ENCODE measurements at regions not wholly inside any gene's neighbourhood (a gene's known extent, or its start where the extent isn't known, plus 50 kb on each side); places are given as distances from the start of the nearest gene placed in this dataset.

DNA sequence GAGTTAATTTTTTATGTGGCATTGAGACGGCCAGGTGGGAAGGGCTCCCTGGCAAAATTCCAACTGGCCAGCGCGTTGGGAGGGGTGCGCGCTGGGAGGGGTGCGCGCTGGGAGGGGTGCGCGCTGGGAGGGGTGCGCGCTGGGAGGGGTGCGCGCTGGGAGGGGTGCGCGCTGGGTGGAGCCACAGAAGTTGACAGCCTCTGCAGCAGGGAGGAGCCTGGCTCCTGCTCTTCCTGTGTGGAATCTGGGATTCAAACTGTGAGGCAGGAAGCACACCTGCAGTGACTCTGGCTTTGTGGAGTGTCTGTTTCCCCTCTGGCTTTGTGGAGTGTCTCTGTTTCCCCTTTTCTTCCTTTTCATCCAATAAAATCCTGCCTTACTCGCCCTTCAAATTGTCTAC, 147.9 kb upstream of the CBLN2 start:
- peak in 1 of 3 donors; percentile 7 for DNase-seq

DNA sequence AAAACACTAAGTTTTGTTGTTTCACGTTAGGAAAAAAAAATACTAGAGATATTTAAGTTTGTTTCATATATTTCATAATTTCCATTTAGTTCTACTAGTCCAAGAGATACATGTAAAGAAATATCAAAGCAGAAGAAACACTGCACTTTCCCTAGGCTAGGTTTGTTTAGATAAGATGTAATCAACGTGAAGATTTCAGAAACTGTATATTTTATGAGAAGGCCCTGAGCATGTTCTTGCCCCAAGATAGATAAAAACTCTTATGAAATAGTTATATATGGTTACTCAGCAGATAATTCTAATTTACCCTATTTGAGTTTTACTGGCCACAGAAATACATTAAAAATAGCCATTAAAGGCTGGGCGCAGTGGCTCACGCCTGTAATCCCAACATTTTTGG, 143.6 kb upstream of the CBLN2 start:
- DNase-seq, result no peak

DNA sequence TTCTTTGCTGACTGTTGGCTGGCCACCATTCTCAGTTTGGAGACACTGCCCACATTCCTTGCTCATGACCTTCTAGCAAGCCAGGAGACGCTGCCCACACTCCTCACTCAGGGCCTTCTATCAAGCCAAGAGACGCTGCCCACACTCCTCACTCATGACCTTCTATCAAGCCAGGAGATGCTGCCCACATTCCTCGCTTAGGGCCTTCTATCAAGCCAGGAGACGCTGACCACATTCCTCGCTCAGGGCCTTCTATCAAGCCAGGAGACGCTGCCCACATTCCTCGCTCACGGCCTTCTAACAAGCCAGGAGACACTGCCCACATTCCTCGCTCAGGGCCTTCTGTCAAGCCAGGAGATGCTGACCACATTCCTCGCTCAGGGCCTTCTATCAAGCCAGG, 131.3 kb upstream of the CBLN2 start:
- no peak for DNase-seq

DNA sequence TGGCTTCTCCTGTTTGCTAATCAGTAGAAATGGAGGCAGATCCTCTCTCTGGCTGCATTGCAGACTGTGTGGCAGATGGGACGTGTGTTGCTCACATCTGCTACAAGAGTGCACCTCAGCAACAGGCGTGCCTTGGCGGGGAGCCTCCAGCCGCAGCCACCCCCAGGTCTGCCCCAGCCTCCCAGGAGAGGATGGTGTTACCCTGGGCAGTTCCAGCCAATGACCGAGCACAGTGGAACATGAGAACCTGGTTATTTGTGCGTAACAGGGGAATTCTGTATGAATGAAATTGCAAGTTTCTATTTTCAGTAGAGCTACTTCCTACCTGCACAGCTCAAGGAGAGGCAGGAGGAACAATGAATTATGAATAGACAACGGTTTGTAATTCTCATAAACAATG, 130.6 kb upstream of the CBLN2 start:
- peak in 1 of 3 donors; percentile 1 for DNase-seq

DNA sequence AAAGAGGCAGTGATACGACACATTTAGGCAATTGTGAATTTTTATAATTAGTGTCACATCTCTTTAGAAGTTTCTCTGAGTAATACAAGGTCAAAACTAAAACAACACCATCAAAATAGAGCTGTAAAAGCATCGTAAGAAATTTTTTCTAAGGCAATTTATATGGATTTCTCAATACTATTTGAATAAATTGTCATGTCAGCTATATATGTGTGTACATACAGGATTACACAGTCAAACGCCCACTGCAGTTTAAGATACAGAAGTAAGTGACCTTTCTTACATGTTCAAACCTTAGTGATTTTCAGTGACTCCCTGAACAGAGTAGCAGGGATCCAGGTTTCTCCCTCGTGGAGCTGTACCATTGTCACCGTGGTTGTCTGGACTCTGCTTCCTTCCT, 129.1 kb upstream of the CBLN2 start:
- DNase-seq, result no peak

DNA sequence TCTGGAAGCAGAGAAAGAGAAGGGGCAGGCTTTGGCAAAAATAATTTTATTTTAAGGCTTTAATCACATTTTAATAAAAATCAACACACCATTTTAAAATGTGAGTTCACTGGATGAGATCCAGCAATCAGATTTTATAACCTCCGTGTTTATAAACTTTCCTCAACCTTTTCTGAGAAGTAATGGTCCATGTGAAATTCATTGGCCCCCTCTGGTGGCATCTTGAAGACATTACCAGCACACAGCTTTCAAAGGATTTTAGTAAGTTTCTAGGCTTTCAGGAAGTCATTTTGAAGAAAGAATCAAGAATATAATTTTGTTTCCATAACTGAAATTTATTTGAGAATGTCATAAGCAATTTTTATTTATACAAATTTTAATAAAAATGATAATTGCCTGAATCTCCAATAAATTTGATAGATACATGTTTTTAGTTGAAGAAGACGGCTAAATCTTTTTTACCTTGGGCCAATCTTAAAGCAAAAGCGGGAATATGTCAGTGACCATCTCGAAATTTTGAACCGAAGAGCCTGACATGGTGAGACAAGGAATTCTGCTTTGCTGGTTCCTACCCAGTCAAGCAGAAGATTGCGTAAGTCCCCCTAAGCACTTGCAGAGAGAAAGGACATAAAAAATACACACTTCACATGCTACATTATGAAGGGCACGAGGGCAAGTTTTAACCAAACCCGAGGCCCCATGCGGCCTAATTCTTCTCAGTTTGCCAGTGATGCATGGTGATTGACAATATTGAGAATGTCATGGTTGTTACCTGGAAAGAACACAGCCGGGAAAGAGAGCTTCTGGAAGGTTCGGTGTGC, 128.4 kb upstream of the CBLN2 start:
- DNase-seq, result peak; percentile 7 to 22 (median 8)

DNA sequence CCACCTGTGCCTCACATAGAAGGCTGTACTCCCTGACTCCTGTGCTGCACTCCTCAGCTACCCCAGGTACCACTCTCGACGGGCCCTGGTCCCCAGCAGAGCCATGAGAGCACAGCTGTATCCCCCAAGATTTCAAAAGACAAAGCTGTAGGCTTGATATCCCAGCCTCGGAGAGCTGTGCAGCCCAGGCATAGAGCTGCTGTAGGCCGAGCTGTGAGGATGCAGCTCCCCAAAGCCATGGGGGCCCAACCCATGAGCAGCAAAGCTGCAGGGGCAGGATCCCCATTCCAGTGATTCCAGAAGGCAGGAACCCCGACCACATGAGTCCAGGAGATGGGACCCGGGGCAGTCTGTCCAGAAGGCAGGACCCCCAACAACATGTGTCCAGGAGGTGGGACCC, 123.8 kb upstream of the CBLN2 start:
- DNase-seq, result no peak

DNA sequence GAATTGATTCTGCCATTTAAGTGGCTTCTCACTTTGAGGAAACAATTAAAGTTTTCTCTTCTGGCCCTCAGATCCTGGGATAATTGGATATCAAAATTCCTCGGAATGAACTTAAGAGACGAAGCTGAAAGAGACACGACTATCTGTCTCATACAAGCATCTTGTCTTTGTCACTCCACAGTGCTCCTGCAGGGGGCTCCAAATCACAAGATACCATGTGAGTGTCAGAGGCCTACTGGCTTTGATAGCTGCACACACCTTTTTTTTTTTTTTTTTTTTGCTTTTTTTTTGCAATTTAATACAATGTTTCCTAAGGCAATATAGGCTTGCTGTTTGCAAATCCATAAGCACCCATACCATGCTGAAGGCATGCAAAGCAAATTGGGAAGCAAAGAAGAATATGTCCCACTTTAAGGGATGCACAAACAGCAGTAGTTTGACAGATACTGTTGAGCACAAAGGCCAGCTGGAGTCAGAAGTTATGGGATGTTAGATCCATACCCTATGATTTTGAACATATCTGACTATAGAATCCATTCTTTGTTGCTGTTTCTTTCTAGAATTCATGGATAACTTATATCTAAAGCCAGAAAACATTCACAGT, 109.0 kb upstream of the CBLN2 start:
- DNase-seq, result peak in 1 of 3 donors; percentile 2

DNA sequence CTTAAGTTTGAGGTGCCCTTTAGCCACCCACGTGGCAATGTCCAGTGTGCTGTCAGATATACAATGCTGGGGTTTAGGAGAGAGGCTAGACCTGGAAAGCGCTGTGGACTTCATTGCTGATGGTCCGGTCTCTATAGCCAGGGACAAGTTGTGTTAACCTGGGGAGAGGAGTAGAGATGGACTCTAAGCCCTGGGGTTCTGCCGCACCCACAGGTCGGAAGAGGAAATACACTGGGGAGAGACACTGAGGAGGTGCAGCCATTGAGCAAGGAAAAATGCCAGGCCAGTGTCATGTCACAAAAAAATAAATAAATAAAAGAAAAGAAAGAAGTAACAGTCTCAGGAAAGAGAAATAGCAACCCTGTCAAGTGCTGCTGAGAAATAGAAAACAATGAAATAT, 106.9 kb upstream of the CBLN2 start:
- DNase-seq, result no peak

DNA sequence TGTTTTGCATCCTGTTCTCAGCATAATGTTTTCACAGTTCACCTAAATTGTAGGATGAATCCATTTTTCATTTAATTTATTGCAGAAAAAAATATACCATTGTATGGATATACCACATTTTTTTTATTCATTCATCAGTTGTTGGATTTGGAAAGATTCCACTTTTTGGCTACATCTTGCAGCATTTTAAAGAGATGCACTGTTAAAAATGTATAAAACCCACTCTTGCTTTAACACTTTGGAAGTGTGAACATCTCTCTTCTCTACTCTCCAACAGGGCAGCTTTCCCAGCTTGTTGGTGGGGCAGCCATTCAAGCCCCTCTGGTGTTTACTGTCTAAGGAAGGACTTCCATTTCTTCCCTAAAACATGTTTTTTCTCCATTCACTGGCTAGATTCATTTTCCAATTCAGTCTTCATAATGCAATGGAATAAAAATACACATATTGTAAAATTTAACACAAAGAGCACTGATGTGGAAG, 104.4 kb upstream of the CBLN2 start:
- no peak for DNase-seq

DNA sequence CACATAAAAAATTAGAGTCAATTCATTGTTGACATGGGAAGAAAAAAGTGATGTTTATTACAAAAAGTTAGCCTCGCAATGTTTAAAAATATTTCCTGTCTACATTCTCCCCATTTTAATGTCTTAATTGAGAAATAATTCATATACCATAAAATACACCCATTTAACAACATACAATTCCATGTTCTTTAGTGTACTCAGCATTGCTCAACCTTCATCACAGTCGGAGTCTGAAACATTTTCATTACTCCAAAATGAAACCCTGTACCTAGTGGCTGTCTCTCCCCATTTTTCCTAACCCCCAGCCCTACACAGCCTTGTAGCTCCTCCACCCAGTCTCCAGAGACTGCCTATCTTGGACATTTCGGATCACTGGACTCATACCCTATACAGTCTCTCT, 103.9 kb upstream of the CBLN2 start:
- no peak for DNase-seq

DNA sequence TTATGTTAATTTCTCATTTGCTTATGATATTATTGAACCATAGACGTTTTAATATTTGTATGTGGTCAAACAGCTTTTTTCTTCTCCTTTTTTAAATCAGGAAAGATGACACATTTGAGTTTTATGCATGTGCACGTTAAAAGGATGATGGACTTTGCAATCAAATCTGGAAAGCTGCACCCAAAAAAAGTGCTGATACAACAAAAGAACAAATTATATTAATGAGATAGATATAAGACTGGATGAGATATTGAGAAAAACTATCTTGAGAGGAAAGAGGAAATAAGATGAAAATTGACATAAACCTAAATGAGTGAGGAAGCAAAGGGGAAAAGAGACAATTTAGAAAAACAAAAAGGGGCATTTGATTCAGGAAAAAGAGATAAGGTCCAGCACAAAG, 96.4 kb upstream of the CBLN2 start:
- no peak for DNase-seq

DNA sequence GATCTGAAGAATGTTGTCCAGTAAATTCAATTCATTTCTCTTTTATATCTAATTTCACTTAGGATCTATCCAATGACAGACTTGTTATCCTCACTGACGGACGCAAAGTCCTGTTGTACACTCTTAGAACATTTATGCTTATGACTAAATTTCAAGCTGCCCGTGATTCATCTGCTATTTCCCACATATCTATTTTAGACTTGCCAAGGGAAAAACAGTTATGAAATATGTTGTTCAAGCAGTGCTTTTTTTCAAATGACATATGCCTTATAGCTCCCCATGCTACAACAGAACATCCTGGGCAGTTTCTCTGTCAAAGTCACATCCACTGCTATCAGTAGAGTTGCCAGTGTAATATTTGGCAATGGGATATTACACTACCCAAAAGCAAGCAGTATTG, 94.2 kb upstream of the CBLN2 start:
- DNase-seq, result no peak

DNA sequence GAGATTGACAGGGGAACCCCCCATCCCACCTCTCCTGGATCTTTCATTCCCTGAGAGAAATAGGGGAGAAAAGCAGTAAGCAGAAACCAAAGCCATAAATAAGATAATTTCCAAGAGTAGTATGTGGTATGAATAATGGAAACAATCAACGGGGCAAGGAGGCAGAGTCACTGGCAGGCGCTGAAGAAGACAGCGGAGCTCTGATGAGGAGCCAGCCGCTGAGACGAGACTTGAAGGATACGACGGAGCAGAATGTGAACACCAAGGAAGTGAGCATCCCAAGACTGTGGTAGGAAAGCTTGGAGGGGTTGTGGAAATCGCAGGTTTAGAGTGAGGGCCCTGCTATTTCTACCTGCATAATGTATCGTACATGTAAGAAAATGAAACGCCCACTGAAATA, 93.6 kb upstream of the CBLN2 start:
- DNase-seq, result no peak

DNA sequence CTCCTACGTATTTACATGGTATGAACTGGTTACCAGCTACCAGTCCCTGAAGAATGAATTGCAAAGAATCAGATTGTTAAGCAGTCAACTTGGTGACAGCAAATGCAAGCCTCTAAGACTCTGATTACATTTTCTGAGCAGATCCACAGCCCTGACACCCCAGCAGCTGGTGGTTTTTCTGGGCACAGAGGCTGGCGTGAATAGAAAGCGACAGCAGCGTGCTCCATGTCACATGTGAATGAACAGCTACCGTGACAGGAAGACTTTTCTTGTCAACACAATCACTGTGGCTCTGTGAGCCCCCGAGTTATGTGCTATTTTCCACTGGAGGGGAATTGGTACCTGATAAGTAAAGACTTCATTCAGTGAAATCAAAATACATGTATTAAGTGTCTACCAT, 93.2 kb upstream of the CBLN2 start:
- DNase-seq, result no peak

DNA sequence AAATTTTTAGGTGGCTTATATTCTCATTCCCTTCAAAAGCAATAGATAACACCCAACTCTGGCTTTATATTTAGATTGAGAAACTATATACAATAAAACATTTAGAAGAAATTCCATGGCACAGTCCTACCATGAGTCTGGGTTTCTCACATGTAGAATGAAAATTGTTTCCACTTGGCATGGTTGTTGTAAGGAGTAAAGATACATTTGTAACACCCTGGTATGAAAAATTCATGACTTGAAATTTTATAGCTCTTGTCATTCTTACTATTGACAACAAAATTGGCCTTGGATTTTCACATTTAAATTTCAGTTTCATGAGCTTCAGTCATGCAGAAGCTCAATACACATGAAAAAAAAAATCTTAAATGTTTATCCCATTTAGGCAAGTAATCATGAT, 92.5 kb upstream of the CBLN2 start:
- DNase-seq, result no peak

DNA sequence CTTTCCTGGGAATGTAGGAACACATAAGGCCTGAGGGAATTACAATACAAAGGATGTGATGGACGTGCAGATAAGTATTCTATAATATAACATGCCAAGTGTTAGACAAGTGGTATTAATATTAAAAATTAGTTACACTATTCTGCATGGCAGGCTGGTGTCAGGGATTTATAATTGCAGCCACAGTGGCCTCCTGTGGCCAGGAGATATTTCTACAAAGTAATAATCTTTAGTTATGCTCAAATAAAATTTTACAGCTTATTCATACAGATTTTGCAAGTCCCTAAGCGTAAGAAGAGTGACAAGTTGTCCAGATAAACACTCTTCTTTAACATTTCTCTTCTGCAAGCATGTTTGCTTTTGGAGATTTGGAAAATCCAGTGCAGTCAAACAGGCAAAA, 90.4 kb upstream of the CBLN2 start:
- no peak for DNase-seq

DNA sequence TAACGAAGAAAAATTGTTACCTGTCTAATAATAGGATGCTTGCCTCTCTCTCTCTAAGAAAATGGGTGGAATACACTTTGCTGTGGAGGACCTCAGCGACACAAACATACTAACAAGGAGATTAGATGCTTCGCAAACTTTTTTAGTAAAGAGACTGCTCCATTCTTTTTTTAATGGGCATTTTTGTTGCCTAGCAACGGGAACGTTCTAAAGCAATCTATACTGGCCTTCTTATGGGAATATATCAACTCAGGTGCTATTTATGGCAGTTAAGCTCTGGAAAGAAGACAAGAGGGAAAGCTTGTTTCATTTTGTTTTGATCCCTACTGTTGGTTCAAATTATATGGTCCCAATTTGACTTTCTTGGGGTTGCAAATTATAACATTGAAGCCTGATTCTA, 86.8 kb upstream of the CBLN2 start:
- DNase-seq, result no peak

DNA sequence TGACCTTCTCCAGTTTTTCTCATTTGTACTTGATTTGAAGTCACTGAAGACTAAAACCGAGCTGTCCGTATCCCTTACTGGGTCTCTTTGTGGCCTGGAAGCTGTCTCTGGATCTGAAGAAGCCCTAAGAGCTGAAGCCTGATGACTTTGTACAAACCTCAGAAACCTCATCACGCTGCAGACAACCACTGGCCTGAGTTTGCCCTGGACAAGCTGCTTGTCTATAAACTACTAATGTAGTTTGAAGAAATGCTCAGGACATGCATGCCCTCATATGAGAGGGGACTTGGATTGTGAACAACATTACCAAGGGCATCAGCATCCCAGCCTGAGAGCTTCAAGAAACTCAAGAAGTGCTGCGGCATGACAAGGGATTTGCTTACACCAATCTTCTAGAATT, 79.3 kb upstream of the CBLN2 start:
- no peak for DNase-seq

DNA sequence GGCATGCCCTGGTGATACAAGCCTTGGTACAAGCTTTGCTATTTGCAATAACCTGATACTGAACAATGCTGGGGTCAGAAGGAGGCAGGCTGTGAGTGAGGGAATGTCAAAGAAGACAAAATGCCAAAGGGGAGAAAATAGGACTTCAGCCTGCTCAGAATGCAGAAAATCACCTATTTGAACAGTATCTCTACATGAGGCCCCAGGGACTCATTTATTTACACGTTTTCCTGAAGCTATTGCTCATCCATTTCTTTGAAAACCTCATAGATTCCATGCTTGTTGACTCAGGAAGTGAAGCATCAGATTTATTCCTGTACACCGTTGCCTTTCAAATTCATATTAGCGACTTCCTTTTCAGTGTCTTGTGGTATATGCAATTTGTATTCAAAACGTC, 69.4 kb upstream of the CBLN2 start:
- no peak for DNase-seq

DNA sequence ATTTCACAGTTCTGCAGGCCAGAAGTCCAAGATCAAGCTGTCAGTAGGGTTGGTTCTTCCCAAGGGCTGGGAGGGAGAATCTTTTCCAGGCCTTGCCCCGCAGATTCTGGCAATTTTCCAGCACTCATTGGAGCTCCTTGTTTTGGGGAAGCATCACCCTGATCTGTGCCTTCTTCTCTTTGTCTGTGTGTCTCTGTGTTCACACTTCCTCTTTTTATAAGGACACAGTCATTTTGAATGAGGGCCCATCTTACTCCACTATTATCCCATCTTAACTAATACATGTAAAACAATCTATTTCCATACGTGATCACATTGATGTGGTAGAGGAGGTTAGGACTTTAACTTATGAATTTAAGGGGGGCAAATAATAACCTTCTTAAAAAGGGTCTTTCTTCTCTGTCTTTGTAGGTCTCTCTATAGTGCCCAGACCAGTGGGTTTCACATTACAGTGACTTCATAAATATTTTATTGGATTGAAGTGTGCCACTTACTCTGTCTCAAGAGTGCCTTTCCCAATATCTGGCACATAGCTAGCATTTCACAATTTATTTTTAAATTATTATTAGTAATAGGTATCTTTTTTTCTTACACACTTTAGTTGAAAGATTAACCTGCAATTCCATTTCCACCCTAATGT, 68.9 kb upstream of the CBLN2 start:
- no peak for DNase-seq

DNA sequence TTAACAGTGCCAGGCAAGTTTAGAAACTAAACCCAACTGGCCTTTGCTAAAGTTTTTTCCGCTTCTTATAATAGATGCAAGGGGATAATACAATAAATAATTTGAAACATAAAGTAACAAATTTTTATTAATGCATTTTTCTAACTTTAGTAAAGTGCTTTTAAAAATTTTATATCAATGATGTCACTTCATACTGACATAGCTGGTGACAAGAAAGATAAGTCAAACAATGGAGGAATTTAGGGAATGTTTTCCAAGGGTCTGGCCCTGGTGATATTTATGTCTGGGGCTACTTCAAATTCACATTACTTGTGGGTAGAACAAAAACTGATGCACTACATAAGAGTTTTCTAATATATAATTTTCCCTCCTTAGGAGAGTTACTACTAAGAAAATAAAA, 61.2 kb upstream of the CBLN2 start:
- DNase-seq, result no peak

DNA sequence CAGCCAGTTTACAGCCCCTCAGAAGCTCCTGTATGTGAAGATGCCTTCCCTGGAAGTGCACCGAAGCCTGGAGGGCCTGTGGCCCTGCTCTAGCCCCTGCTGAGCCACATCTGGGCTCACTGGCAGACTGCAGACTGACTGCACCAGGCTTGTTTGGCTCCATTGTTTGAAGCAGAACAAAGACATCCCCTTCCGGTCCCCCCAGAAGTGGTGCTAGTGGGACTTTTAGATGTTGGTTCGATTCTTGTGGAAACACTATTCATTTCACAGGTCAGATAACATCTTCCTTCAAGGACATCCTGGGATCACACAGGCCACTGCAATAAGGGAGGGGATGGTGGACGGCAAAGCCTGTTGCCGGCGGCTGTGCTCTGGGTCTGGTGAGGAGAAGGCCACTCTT, 57.8 kb upstream of the CBLN2 start:
- DNase-seq, result no peak
